HG02610 (cell line): ENCODE measurements at regions not wholly inside any gene's neighbourhood (a gene's known extent, or its start where the extent isn't known, plus 50 kb on each side); places are given as distances from the start of the nearest gene placed in this dataset.
"Not testable (repeated sequence)": the region's sequence is repeated elsewhere in the genome, so short reads cannot be mapped to it uniquely, and the experiment has no call there.

Experiments
- ATAC-seq: cut with Tn5 transposase; IDR thresholded peaks from one replicate; pipeline ENCODE4 v1.9.1; 2021; ENCODE audit warnings: mild to moderate bottlenecking, moderate library complexity; ENCODE audit not compliant: unreplicated experiment

DNA sequence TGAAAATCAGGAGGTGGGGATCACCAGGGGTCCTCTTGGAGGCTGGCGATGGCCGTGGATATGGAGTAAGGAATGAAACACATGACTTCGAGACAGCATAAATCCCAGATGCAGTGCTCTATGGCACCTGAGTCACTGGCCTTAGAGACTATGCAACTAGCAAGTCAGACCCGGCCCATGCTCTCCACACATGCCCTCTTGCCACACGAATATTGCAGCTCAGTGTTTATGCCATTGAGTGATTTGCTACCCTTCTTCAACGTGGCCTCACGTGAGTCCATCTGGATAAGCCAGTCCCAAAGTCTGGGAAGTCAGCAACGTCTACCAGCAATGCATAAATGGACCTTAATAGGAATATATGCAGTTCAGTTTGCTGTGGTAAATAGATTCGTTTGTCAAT, 466.3 kb downstream of the CD83 start:
- ATAC-seq: no peak

DNA sequence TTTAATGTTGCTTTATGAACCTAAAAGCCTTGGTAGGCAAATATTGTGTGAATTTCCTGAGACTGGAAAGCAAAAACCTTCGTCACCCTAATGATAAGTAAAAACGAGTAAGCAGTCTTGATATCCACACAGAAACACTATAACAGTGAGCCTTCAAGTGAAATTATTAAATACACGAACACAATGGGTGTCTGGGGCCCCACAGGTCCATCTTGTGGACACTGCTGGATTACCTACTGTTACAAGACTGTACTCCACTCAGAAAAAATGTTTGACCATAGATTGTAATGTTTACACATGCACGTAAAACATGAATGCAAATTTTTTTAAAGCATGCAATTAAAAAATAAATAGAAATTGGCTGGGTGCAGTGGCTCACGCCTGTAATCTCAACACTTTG, 466.9 kb downstream of the CD83 start:
- no peak for ATAC-seq

DNA sequence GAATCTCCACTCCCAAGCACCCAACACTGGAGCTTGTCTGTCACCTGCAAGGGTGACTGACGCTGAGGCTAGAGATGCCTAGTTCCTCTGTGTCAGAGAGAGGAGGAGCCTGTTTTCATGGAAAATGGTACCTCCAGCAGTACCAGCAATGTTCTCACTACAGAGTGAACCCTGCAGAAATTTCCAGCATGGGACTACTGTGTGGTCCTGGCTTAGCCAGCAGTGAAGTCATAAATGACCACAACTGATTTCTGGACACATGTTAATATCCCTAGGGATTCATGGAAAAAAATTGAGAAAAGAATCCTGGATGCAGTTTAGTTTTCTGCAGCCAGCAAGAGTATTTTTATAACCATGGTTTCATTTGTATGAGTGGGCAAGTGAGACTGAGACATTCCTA, 468.1 kb downstream of the CD83 start:
- ATAC-seq: no peak

DNA sequence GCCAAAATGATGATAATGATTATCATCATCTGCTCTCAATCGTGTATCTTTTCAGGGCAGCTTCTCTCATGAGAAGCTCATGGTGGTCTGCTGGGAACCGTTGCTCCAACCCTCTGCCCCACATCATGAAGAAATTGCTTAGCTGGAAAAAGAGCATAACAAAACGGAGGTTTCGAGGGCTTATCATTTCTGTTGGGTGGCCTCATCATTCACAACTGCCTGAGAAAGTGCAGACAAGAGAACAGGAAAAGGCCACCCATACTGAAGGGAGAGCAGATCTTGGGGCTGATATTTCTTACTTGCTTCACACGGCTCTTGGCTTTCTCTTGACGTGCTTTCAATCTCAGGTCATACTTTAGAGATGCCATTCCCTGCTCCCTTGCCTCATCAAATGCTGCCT, 471.6 kb downstream of the CD83 start:
- no peak for ATAC-seq

DNA sequence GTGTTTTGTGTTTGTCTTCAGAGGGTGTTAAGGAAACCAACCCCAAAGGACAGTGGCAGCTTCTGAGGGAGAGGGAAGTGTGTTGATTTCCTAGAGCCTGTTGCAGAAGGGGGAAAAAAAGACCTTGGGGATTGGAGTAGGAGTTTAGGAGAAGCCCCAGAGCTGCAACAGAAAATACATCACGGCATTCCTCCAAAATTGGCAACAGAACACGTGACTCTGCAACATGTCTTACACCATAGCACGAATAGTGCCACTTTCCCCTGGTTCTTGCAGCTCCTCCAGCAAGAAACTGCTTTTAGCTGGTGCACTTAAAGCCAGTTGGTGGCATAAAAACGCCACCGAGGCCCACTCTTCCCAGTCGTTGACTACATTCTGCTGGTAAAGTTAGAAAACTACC, 473.0 kb downstream of the CD83 start:
- ATAC-seq: no peak

DNA sequence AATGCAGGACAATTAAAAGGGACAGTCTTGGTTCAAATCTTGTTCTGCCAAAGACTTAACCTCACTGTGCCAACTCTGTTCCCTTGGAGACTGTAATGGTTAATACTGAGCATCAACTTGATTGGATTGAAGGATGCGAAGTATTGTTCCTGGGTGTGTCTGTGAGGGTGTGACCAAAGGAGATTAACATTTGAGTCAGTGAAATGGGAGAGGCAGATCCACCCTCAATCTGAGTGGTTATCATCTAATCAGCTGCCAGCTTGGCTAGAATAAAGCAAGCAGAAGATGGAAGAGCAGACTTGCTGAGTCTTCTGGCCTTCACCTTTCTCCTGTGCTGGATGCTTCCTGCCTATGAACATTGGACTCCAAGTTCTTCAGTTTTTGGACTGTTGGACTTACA, 474.4 kb downstream of the CD83 start:
- no peak for ATAC-seq

DNA sequence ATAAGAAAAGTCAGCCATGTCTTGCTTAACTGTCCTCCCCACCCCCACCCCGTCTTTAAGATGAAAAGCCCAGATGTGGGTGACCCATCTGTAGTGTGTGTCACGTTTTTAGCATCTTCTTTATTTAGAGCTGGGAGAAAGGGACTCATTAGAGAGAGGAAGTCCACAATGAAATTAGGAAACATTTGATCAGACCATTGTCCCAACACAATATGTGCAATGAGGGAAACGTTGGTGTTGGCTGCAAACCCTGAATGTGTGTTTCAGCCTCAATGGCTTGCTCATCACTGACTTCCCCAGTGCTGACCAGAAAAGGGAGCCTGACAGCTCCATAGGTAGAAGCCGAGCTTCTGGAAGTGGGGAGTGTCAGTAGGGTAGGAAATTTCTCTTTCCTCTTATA, 475.7 kb downstream of the CD83 start:
- no peak for ATAC-seq

DNA sequence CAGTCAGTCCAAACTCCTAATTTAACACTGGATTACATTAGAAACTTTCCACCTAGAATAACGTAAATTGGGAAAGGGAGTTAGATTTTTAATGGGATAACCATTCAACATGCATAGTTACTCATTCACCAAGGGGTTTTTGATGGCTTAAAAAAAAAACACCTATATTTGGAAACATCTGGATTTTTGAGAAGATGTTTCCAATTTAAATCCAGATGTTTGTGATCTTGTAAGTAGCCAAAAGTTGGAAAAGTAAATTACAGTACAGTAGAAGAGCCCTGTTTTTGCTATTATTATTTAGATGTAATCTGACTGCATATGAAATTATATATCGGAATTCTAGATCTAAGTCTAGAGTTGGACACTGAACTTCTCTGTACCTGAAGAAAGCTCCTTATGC, 478.2 kb downstream of the CD83 start:
- ATAC-seq: no peak

DNA sequence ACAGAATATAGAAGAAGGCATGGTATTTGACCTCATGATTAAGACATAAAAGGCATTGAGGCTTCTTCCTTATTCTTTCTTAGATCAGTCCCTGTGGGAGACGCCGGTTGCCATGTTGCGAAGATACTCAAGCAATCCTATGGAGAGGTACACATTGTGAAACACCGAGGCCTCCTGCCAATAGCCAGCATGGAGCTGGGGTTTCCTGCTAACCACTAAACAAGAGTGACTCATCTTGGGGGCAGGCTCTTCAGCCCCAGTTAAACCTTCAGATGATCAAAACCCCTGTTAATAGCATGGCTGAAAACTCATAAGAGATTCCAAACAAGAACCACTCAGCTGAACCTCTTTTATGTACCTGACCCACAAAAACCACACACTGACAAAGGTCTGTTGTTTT, 478.8 kb downstream of the CD83 start:
- ATAC-seq: no peak

DNA sequence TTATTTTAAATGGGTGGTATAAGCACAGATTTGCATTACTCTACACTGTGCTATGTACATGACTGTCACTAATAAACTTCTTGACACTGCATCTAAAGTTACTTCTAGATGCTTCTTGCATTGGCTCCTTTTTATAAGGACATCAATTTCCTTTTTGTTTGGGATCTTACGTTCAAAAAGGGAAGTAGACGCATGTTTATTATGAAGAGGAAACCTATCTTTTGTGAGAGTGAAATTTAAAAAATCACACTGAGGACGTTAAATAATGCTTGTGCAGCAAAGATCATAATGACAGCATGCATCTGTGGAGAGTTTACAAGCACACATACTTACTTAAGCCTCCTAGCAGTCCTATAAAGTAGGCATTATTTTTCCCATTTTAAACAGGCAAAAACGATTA, 479.5 kb downstream of the CD83 start:
- no peak for ATAC-seq

DNA sequence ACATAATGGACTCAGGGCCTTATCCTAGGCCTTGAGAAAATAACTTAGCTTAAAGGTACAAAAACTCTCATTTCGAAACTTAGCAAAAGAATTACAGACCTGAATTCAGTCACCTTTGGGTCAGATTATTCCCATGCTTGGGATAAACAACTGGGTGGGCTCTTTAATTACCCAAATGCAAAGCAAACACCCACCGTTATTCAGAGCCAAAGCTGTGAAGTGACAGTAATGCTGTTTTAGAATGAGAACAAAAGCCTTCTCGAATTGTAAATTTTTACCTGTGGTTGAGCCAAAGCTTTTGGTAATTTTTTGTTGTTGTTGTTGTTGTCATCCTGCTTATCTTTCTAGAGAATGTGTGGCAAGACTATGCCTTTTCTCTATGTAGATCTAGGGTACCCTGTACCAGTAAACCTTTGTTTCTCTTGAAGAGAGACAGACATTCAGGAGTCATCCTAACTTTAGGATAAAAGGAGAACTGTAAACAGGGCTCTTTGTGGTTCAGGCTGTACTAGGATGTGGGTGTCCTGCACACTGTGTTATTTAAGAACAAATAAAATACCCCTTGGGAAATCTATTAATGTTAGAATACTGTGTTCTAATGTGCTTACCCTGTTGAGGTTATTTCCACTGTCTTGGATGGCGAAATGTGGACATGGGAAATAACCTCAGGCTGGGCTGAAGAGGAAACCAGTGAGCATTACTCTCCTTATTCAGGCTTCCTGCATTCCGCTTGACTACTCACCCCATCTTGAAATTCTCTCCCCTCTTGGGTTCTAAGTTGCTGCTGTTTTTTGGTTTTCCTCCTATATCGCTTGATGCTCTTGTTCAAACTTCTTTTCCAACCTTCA, 480.7 kb downstream of the CD83 start:
- ATAC-seq: no peak

DNA sequence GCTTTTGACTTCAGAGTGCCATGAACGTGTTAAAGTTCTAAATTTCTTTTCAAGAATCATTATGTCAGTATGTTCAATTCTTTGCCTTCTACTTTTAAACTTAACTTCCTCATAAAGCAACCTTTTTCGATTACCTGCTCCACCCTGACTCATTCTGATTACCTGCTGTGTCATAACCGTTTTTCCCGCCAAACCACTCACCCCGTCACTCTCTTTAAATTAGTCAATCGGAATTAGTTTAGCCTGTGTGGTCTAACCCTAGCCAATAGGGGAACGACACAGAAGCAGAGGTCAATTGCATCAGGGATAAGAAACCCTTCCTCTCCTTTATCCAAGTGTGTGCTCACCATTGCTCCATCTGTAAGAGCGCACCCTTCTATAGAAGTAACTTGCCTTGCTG, 482.7 kb downstream of the CD83 start:
- not testable (repeated sequence) for ATAC-seq

DNA sequence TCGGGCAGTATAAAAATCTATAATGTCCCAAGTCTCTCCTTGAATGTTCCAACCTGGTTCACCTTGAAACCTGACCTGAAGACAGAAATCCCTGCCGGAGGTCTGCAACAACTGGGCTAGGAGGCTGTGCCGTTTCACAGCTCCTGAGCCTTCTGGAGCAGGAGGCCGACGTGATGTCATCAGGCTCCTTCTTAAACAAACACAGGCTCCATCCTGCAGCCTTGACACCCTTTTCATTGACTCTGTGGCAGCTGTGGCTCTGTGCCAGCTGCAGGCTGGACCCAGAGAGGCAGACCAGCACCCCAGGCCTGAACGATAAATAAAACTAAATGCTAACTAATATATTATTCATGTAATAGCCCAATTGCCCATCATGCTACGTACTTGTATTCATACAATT, 483.9 kb downstream of the CD83 start:
- ATAC-seq: no peak

DNA sequence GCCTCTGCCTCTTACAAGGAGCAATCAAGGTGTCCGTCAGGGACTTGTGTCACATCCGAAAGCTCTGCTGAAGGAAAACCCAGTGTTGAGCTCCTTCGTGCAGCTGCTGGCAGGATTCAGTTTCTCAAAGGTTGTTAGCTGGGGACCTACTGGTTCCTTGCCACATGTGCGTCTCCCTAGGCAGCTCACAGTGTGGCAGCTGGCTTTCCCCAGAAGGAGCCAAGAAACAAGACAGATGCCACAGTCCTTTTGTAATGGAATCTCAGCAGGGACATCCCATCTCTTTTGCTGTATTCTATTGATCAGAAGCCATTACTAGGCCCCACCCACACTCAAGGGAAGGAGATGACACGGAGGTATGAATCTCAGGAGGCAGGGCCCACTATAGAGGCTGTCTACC, 488.8 kb downstream of the CD83 start:
- ATAC-seq: no peak

DNA sequence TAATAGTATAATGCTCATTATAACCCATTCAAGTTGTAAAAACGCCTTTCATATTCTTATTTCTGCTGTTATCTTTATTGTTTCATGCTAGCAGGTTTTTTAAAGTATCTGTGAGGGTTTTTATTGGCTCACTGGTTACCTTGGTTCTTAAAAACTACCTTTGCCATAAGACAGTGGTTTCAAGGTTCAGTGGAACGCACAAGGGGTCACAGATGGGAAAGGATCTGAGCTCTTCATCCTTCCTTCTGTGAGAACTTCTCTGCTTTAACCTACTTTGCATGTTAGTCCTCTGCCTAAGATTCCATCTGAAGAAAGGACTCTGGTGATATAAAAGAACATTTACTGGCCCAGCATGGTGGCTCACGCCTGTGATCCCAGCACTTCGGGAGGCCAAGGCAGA, 492.6 kb downstream of the CD83 start:
- ATAC-seq: no peak

DNA sequence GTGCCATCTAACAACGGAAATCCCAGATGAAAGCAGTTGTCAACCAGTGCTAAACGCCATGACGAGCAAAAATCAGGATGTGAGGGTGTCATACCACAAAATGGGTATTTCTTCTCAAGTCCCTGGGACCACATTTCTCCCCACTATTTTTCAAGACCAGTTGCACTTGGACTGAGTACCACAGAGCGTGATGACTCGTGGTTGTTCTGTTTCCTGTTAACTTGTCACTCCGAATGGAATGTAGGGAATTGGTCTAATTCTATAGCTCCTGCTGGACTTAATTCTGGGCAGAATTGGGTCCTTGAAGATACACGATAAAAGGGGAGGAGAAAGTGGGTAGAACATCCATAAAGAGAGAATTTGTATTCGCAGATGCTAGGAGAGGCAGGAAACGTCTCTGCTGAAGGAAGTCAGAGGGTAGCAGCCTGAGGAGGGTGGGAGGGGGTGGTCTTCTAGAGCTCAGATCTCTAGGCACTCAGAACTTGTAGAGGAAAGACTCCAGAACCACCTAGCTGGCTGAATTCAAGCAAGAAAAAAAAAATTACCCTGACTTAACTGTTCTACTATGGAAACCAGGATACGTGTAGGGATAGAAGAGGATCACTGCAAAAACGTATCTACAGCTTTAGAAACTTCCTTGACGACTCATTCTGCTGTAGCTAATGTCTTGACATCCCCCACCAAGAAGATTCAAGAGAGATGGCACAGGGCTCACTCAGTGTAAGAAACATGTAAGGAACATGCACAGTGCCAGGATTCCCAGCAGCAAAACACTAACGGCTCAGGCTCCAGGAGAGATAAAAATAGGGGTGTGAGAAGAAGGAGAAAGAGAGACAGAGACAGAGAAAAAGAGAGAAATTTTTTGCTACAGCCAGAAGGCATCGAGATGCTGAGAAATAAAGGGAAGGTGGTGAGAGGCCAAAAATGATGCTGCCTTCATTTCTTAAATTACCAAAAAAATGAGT, 494.7 kb downstream of the CD83 start:
- ATAC-seq: no peak

DNA sequence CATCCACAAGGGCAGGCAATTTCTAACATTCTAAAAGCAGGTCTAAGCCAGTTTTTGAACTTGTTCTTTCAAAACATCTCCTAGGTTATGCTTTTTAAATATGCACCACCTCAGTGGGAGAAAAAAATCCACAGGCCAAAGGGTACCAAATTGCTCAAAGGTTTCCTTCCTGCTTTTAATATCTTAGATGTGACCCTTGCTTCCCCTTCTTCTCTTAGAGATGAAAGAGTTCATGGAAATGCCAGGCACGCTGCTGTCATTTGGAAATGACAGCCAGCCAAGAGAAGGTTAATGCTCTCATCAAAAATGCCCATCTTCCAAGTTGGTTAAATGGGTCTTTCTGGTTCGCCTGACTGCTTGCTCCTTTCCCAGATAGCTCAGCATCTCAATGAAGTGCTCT, 497.1 kb downstream of the CD83 start:
- no peak for ATAC-seq

DNA sequence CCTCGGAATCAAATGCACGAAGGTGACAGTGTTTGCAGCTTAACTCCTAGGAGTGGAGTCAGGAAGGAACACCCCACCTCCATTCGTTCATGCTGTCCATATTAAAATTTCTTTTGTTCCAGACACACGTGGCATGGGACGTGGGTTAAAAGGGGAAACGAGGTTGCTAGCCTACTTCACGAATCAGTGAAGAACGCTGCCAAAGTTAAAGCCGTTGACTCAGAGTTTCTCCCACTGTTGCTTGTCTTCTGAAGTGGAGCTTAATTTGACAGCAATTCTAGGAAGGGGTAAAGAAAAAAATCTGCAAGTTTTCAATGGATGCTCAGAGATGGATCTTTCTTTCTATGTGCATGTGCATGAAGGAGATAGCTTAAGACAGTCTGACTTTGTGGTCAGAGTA, 499.1 kb downstream of the CD83 start:
- no peak for ATAC-seq

DNA sequence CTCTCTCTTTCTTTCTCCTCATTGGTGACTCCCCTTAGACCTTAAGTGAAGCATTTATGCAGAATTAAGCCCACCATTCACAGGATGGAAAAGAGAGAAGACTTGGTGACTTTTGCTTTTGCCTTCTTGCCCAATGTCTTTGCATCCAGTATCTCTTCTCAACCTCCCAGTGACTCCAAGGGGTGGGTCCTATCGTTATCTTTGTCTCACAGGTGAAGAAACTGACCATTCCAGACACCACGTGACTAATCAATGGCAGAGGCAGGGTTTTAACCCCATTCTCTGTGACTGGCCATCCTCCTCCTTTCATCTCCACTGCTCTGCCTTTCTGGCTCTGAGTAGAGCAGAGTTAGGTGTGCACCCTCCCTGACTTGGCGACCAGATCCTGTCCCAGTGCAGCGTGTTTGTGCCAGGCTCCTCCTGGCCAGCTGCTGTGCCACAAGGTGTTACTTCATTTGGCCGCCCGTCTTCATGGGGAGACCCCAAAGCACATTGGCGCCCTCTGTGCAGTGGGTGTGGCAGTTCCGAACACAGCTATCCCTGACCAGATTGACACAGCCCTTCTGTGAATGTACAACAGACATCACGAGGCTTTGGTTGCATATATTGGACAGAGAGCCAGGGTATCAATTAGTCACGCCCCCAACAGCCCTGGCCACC, 501.3 kb downstream of the CD83 start:
- no peak for ATAC-seq

DNA sequence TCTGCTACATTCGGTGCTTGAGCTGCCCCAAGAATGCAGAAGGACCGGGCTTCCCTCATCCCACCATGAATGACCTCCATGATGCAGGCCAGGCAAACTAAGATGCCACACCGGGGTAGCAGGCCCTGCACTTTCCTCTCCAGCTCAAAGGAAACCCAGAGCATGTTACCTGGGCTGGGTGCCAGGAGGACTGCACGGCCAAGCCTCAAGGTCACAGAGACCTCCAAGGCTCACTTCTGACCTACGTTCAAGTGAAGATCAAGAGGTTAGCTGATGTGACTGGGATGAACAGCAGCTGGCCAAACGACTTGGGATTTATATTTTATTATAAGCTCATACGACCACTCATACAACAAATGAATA, 501.8 kb downstream of the CD83 start:
- no peak for ATAC-seq

DNA sequence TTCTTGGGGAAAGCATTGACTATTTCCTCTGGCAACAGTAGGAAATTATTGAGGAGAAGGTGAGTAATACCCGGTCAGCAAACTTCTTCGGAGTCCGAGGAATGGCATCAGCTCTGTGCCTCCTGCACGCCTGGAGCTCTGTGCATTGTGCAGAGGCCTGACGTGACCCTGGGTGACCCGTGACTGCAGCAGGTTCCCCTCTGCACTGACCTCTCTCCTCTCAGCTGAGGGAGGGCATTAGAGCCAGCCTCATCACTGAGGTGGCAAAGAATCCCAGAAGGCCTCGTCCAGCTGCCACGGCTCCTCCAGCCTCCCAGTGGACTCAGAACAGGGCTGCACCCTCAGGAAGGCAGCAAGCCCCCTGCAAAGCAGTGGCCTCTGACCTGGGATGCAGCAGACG, 502.9 kb downstream of the CD83 start:
- ATAC-seq: no peak

DNA sequence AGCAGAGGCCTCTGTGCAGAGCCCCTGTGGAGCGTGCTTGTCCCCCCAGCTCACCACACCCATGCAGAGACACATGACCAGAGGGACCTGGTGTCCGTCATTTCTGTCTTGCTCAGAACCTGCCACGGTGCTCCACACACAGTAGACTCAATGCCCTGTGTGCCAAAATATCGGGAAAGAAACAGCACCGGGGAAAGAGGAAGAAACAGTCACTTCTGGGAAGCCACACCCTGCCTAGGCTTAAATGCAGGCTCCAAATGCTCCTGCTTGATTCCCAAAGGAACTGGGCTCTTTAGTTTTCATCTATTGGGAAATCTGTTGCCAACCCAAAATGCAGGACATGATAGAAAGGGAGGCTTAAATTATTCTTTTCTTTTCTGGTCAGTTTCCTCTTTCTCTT, 503.9 kb downstream of the CD83 start:
- ATAC-seq: no peak
